GM13976 (cell line): ENCODE measurements at regions not wholly inside any gene's neighbourhood (a gene's known extent, or its start where the extent isn't known, plus 50 kb on each side); places are given as distances from the start of the nearest gene placed in this dataset.

ENCODE experiments used
- DNase-seq: peaks from one replicate; pipeline ENCODE4 v3.0.0; 2012; ENCODE audit warnings: low spot score
- CTCF ChIP-seq: IDR thresholded peaks from 2 replicates; pipeline ENCODE4 v1.5.1; 2012; ENCODE audit warnings: borderline replicate concordance, mild to moderate bottlenecking; ENCODE audit not compliant: insufficient read depth; ENCODE audit errors: extremely low read depth, missing control alignments, control extremely low read depth
- in situ Hi-C: fragments of 300-500 bp; cut with MboI; formaldehyde crosslinking; loops from one replicate; pipeline ENCODE4 v1.12.0; 2022; ENCODE audit warnings: low sequenced_read_pairs, mixed read lengths, inconsistent platforms; ENCODE audit not compliant: unreplicated experiment

- DNase-seq: no peak
- TF ChIP-seq CTCF: no peak
- in situ Hi-C loops: no loop called here
Observed at GRCh38 chr6:164911873-164912580, 397.4 kb downstream of the C6orf118 start.

- TF ChIP-seq CTCF: no peak
- DNase-seq: no peak
- in situ Hi-C loops: no loop called here
Observed at GRCh38 chr6:164911151-164911550, 398.3 kb downstream of the C6orf118 start.

- no peak for TF ChIP-seq CTCF
- in situ Hi-C loops: no loop called here
- DNase-seq: no peak
Observed at GRCh38 chr6:164906766-164907165, 402.6 kb downstream of the C6orf118 start.

- in situ Hi-C loops: no loop called here
- TF ChIP-seq CTCF: no peak
- DNase-seq: no peak
Observed at GRCh38 chr6:164905311-164905710, 404.1 kb downstream of the C6orf118 start.

GRCh38 chr6:164898412-164898811 is 411.0 kb downstream of the C6orf118 start:
- in situ Hi-C loops: no loop called here
- DNase-seq: no peak
- TF ChIP-seq CTCF: no peak

GRCh38 chr6:164897523-164898235 is 411.7 kb downstream of the C6orf118 start:
- in situ Hi-C loops: no loop called here
- no peak for DNase-seq
- TF ChIP-seq CTCF: no peak
